Daoy (cell line): ENCODE measurements at regions not wholly inside any gene's neighbourhood (a gene's known extent, or its start where the extent isn't known, plus 50 kb on each side); places are given as distances from the start of the nearest gene placed in this dataset.

Experiments used
- DNase-seq: peaks from one replicate; pipeline ENCODE4 v3.0.0-alpha.2; 2015; ENCODE audit warnings: low read depth

GRCh38 chr7:16014031-16014430 is 327.5 kb upstream of the MEOX2 start:
- no peak for DNase-seq

- no peak for DNase-seq
Measured at GRCh38 chr7:16007911-16008310, 321.4 kb upstream of the MEOX2 start.

GRCh38 chr7:16004702-16005101 is 318.2 kb upstream of the MEOX2 start:
- DNase-seq: no peak

- DNase-seq: no peak
Measured at GRCh38 chr7:16001477-16001876, 315.0 kb upstream of the MEOX2 start.

- DNase-seq: no peak
Measured at GRCh38 chr7:15998617-15999016, 312.1 kb upstream of the MEOX2 start.

GRCh38 chr7:15995027-15995426 is 308.5 kb upstream of the MEOX2 start:
- no peak for DNase-seq

- DNase-seq: no peak
Measured at GRCh38 chr7:15989194-15989593, 302.7 kb upstream of the MEOX2 start.

- no peak for DNase-seq
Measured at GRCh38 chr7:15985587-15986384, 299.3 kb upstream of the MEOX2 start.

- DNase-seq: peak; percentile 26
Measured at GRCh38 chr7:15977663-15978062, 291.2 kb upstream of the MEOX2 start.

GRCh38 chr7:15972862-15973275 is 286.4 kb upstream of the MEOX2 start:
- DNase-seq: peak; percentile 12

- DNase-seq: no peak
Measured at GRCh38 chr7:15967551-15967950, 281.1 kb upstream of the MEOX2 start.

GRCh38 chr7:15967121-15967520 is 280.6 kb upstream of the MEOX2 start:
- DNase-seq: no peak

GRCh38 chr7:15963206-15963605 is 276.7 kb upstream of the MEOX2 start:
- DNase-seq: no peak

GRCh38 chr7:15954671-15955354 is 268.3 kb upstream of the MEOX2 start:
- DNase-seq: no peak

GRCh38 chr7:15950299-15950698 is 263.8 kb upstream of the MEOX2 start:
- no peak for DNase-seq

GRCh38 chr7:15947754-15948153 is 261.3 kb upstream of the MEOX2 start:
- DNase-seq: no peak

GRCh38 chr7:15938115-15938514 is 251.6 kb upstream of the MEOX2 start:
- peak; percentile 5 for DNase-seq

- no peak for DNase-seq
Measured at GRCh38 chr7:15937571-15937970, 251.1 kb upstream of the MEOX2 start.

GRCh38 chr7:15936991-15937390 is 250.5 kb upstream of the MEOX2 start:
- DNase-seq: no peak

GRCh38 chr7:15932318-15932717 is 245.8 kb upstream of the MEOX2 start:
- DNase-seq: no peak

- no peak for DNase-seq
Measured at GRCh38 chr7:15929411-15929810, 242.9 kb upstream of the MEOX2 start.

- no peak for DNase-seq
Measured at GRCh38 chr7:15925608-15926007, 239.1 kb upstream of the MEOX2 start.

- no peak for DNase-seq
Measured at GRCh38 chr7:15924910-15925309, 238.4 kb upstream of the MEOX2 start.
